ENCODE measurements at regions not wholly inside any gene's neighbourhood (a gene's known extent, or its start where the extent isn't known, plus 50 kb on each side); places are given as distances from the start of the nearest gene placed in this dataset.

- Mint-ChIP-seq H3K4me3 (no peak overlapping the region), H3K36me3 (no peaks in the 10 kb centered on the region), H3K4me1 (peaks cover 7 to 9% (median 8%) of the 10 kb centered on the region in 4 donors), H3K27me3 (peaks cover 20 to 69% (median 50%) of the 10 kb centered on the region in 5 donors), H3K27ac (no peak overlapping the region), H3K9me3 (no peaks in the 10 kb centered on the region)
- ATAC-seq (no peak), DNase-seq (no peak)
- POLR2A ChIA-PET: no interaction called here
Measured at GRCh38 chr17:79405823-79406222, 205.0 kb downstream of the RBFOX3 start.

- Mint-ChIP-seq H3K27ac (peak overlapping the region in 1 of 10 donors; percentile 74), H3K4me3 (no peak overlapping the region), H3K36me3 (no peaks in the 10 kb centered on the region), H3K27me3 (peaks cover 24 to 74% (median 56%) of the 10 kb centered on the region in 5 donors), H3K4me1 (peaks cover 12 to 16% (median 13%) of the 10 kb centered on the region in 4 donors), H3K9me3 (no peaks in the 10 kb centered on the region)
- DNase-seq (no peak), ATAC-seq (no peak)
- POLR2A ChIA-PET: no interaction called here
Measured at GRCh38 chr17:79404136-79404911, 206.5 kb downstream of the RBFOX3 start.

GRCh38 chr17:79401704-79402674 lies 208.9 kb downstream of the RBFOX3 start:
- Mint-ChIP-seq H3K4me1 (peaks cover 12 to 16% (median 13%) of the 10 kb centered on the region in 4 donors), H3K27me3 (peaks cover 23 to 81% (median 50%) of the 10 kb centered on the region in 5 donors), H3K9me3 (no peaks in the 10 kb centered on the region), H3K4me3 (peak overlapping the region in 9 of 10 donors; percentile 74 to 85 (median 80)), H3K36me3 (no peaks in the 10 kb centered on the region), H3K27ac (peak overlapping the region in 2 of 10 donors; percentile 60 to 71)
- DNase-seq (no peak), ATAC-seq (no peak)
- POLR2A ChIA-PET: no interaction called here

GRCh38 chr17:79400989-79401703 lies 209.7 kb downstream of the RBFOX3 start:
- Mint-ChIP-seq H3K9me3 (no peaks in the 10 kb centered on the region), H3K27me3 (peaks cover 22 to 73% (median 44%) of the 10 kb centered on the region in 5 donors), H3K36me3 (no peaks in the 10 kb centered on the region), H3K4me3 (peak overlapping the region; percentile 74 to 88 (median 82)), H3K27ac (peak overlapping the region in 6 of 10 donors; percentile 5 to 69 (median 32)), H3K4me1 (peaks cover 12 to 16% (median 13%) of the 10 kb centered on the region in 4 donors)
- DNase-seq (peak; percentile 56 to 79 (median 72)), ATAC-seq (peak; percentile 93 to 96)
- POLR2A ChIA-PET: no interaction called here

GRCh38 chr17:79399610-79400144 lies 211.2 kb downstream of the RBFOX3 start:
- Mint-ChIP-seq H3K4me1 (peaks cover 12 to 16% (median 13%) of the 10 kb centered on the region in 4 donors), H3K4me3 (no peak overlapping the region), H3K27me3 (peaks cover 17 to 62% (median 38%) of the 10 kb centered on the region in 5 donors), H3K27ac (peak overlapping the region in 1 of 10 donors; percentile 40), H3K36me3 (no peaks in the 10 kb centered on the region), H3K9me3 (no peaks in the 10 kb centered on the region)
- POLR2A ChIA-PET: no interaction called here
- DNase-seq (no peak), ATAC-seq (no peak)

- POLR2A ChIA-PET: no interaction called here
- peaks cover 10 to 19% (median 15%) of the 10 kb centered on the region in 4 donors for H3K4me1 Mint-ChIP-seq
- H3K36me3 Mint-ChIP-seq: no peaks in the 10 kb centered on the region
- H3K27me3 Mint-ChIP-seq: peaks cover 24 to 69% (median 46%) of the 10 kb centered on the region in 5 donors
- H3K4me3 Mint-ChIP-seq: no peak overlapping the region
- no peaks in the 10 kb centered on the region for H3K9me3 Mint-ChIP-seq
- DNase-seq: no peak
- ATAC-seq: no peak
- no peak overlapping the region for H3K27ac Mint-ChIP-seq
Measured at GRCh38 chr17:79398441-79398840, 212.4 kb downstream of the RBFOX3 start.

- Mint-ChIP-seq H3K27ac (no peak overlapping the region), H3K9me3 (no peaks in the 10 kb centered on the region), H3K36me3 (no peaks in the 10 kb centered on the region), H3K4me3 (no peak overlapping the region), H3K27me3 (peaks cover 32 to 77% (median 51%) of the 10 kb centered on the region in 5 donors), H3K4me1 (peaks cover 12 to 23% (median 15%) of the 10 kb centered on the region in 4 donors)
- ATAC-seq (no peak), DNase-seq (no peak)
- POLR2A ChIA-PET: no interaction called here
Measured at GRCh38 chr17:79396696-79397095, 214.2 kb downstream of the RBFOX3 start.

- POLR2A ChIA-PET: no interaction called here
- H3K4me3 Mint-ChIP-seq: no peak overlapping the region
- H3K36me3 Mint-ChIP-seq: no peaks in the 10 kb centered on the region
- DNase-seq (no peak), ATAC-seq (no peak)
- peaks cover 2 to 14% (median 4%) of the 10 kb centered on the region in 4 donors for H3K4me1 Mint-ChIP-seq
- peaks cover 36 to 81% (median 51%) of the 10 kb centered on the region in 5 donors for H3K27me3 Mint-ChIP-seq
- no peak overlapping the region for H3K27ac Mint-ChIP-seq
- H3K9me3 Mint-ChIP-seq: no peaks in the 10 kb centered on the region
Measured at GRCh38 chr17:79395545-79395944, 215.3 kb downstream of the RBFOX3 start.

GRCh38 chr17:79395066-79395465 lies 215.8 kb downstream of the RBFOX3 start:
- POLR2A ChIA-PET: no interaction called here

GRCh38 chr17:79393358-79394052 lies 217.3 kb downstream of the RBFOX3 start:
- POLR2A ChIA-PET: no interaction called here
- Mint-ChIP-seq H3K4me3 (no peak overlapping the region), H3K9me3 (no peaks in the 10 kb centered on the region), H3K27me3 (peaks cover 38 to 78% (median 61%) of the 10 kb centered on the region in 5 donors), H3K36me3 (no peaks in the 10 kb centered on the region), H3K27ac (no peak overlapping the region), H3K4me1 (peaks cover 0 to 10% (median under 1%) of the 10 kb centered on the region in 4 donors)
- peak; percentile 36 to 77 (median 61) for DNase-seq
- ATAC-seq: peak; percentile 63 to 65

More at GRCh38 chr17:79395066-79395465, 215.8 kb downstream of the RBFOX3 start:
- Mint-ChIP-seq H3K27me3 (peaks cover 35 to 81% (median 52%) of the 10 kb centered on the region in 5 donors), H3K9me3 (no peaks in the 10 kb centered on the region), H3K36me3 (no peaks in the 10 kb centered on the region), H3K4me1 (peaks cover 0 to 10% (median under 1%) of the 10 kb centered on the region in 4 donors), H3K4me3 (no peak overlapping the region), H3K27ac (no peak overlapping the region)
- DNase-seq (no peak), ATAC-seq (no peak)

GRCh38 chr17:79392598-79392997 lies 218.3 kb downstream of the RBFOX3 start:
- Mint-ChIP-seq H3K4me3 (no peak overlapping the region), H3K4me1 (peaks cover 0 to 10% (median under 1%) of the 10 kb centered on the region in 4 donors), H3K27me3 (peaks cover 33 to 74% (median 53%) of the 10 kb centered on the region in 5 donors), H3K9me3 (no peaks in the 10 kb centered on the region), H3K27ac (no peak overlapping the region), H3K36me3 (no peaks in the 10 kb centered on the region)
- POLR2A ChIA-PET: no interaction called here
- ATAC-seq (no peak), DNase-seq (no peak)

Data from naive thymus-derived CD8-positive, alpha-beta T cell (primary cell).